ENCODE measurements at regions not wholly inside any gene's neighbourhood (a gene's known extent, or its start where the extent isn't known, plus 50 kb on each side); places are given as distances from the start of the nearest gene placed in this dataset.

DNA sequence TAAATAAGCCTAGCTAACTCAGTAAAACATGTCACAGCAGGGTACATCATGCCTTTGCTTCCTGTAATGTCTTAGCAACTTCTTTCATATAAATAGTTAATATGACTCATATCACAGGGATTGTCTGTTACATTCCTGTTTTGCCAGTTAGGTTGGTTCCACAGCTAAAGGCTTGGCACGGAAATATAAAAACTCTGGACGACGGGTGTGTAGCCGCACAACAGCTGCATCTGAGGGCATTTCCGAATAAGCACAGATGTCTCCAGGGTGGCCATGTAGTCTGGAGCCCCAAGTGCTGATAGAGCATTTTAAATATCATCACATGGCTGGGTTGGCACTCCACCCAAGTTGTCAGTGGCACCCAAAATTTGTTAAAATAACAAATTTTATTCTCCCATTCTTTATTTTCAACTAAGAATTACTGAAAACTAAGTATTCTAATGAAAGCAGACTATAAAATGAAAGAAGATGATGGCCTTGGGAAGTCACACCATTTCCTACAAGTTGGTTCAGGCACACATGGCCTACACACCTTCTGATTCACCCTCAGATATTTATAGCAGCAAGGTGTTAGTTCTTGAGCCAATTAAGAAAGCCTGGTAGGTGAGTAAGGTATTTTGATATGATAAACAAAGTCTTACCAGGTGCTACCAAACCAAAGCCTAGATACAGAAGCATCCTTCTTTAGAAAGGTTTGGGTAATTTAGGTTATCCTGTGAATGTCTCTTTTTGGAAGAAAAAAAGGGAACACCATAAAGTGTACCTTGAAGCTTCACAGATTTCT lies 61.8 kb upstream of the STK17B start:
- TF ChIP-seq, protein P1, sequence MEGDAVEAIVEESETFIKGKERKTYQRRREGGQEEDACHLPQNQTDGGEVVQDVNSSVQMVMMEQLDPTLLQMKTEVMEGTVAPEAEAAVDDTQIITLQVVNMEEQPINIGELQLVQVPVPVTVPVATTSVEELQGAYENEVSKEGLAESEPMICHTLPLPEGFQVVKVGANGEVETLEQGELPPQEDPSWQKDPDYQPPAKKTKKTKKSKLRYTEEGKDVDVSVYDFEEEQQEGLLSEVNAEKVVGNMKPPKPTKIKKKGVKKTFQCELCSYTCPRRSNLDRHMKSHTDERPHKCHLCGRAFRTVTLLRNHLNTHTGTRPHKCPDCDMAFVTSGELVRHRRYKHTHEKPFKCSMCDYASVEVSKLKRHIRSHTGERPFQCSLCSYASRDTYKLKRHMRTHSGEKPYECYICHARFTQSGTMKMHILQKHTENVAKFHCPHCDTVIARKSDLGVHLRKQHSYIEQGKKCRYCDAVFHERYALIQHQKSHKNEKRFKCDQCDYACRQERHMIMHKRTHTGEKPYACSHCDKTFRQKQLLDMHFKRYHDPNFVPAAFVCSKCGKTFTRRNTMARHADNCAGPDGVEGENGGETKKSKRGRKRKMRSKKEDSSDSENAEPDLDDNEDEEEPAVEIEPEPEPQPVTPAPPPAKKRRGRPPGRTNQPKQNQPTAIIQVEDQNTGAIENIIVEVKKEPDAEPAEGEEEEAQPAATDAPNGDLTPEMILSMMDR (conservative IDR thresholded peaks at IDR 0.05 in 1 of 2, IDR thresholded peaks at IDR 0.05 in 1 of 2; ENCODE audit: low read depth in 1 of 2, low read length in 2 of 2) = no peak
- no peak for TF ChIP-seq EZH2 (IDR thresholded peaks at IDR 0.05; ENCODE audit: low read length, missing control alignments)
